HCT116 (cell line): ENCODE measurements at regions not wholly inside any gene's neighbourhood (a gene's known extent, or its start where the extent isn't known, plus 50 kb on each side); places are given as distances from the start of the nearest gene placed in this dataset.

ENCODE experiments used
- ATAC-seq: fragments of 200-7000 bp; cut with Tn5 transposase; 2 replicates; pipeline ENCODE4 v1.9.1; 2020; ENCODE audit warnings: mild to moderate bottlenecking, moderate library complexity
- BruUV-seq: library from RNA; stranded (reverse); fragments of 400-500 nt; replicated peaks from 2 replicates; lab custom pipeline; 2021; lab: Mats Ljungman, UMichigan
- CTCF ChIA-PET: fragments of 300-600 bp; sonication (Branson Sonifier 250); formaldehyde crosslinking; loops from one replicate; lab custom pipeline; 2021; ENCODE audit warnings: antibody characterized with exemption; lab: Charles Lee
- POLR2A ChIA-PET: fragments of 300-600, 350-600 bp; sonication (Branson Sonifier 250); formaldehyde crosslinking; loops from one replicate; lab custom pipeline; 2021; ENCODE audit warnings: antibody characterized with exemption; lab: Charles Lee
- RAD21 ChIA-PET, 2 experiments: fragments of 300-600 bp; sonication (Branson Sonifier 250); formaldehyde crosslinking; loops; one replicate each; lab custom pipeline; 2023; ENCODE audit warnings: low total read pairs in 2 of 2; ENCODE audit not compliant: uncharacterized antibody in 2 of 2, unreplicated experiment in 2 of 2, low non-redundant PET in 1 of 2; lab: Charles Lee
- DNase-seq: peaks from one replicate; pipeline ENCODE4 v3.0.0-alpha.2; 2010; ENCODE audit warnings: low read depth, low spot score
- H2AFZ ChIP-seq: fragments of 200-600 bp; shearing (Covaris generic), sonication (generic); 2 replicates; pipeline ENCODE4 v1.6.1; 2017; ENCODE audit warnings: low read depth, mixed run types, mixed read lengths, antibody characterized with exemption, low read length; ENCODE audit not compliant: poor library complexity, severe bottlenecking
- H3K27ac ChIP-seq: 2 replicates; pipeline ENCODE4 v1.5.1; 2012; ENCODE audit warnings: low read depth, low read length
- H3K27me3 ChIP-seq: fragments of 200-600 bp; sonication (generic); 2 replicates; pipeline ENCODE4 v1.6.1; 2016; ENCODE audit warnings: mixed run types, low read length, mixed read lengths; ENCODE audit not compliant: insufficient read depth
- H3K36me3 ChIP-seq, 2 experiments: fragments of 200-500 bp in 1 of 2; fragments of 200-600 bp in 1 of 2; sonication (Bioruptor generic) in 1 of 2; sonication (generic) in 1 of 2; 2 replicates each; pipeline versions ENCODE4 v1.5.1 to v1.6.1; 2014 to 2016; ENCODE audit warnings: low read length in 2 of 2, inconsistent platforms in 1 of 2, mixed read lengths in 1 of 2, mixed run types in 1 of 2; ENCODE audit not compliant: insufficient read depth in 2 of 2, control insufficient read depth in 1 of 2
- H3K4me1 ChIP-seq, 2 experiments: fragments of 200-600 bp in 1 of 2; sonication (generic) in 1 of 2; 2 replicates each; pipeline versions ENCODE4 v1.5.1 to v1.6.1; 2012 to 2017; ENCODE audit warnings: low read length in 2 of 2, inconsistent platforms in 1 of 2, mild to moderate bottlenecking in 1 of 2, mixed read lengths in 1 of 2, mixed run types in 1 of 2, moderate library complexity in 1 of 2; ENCODE audit not compliant: insufficient read depth in 2 of 2, control insufficient read depth in 1 of 2
- H3K4me2 ChIP-seq: fragments of 200-600 bp; sonication (generic); 2 replicates; pipeline ENCODE4 v1.6.1; 2017; ENCODE audit warnings: mixed run types, low read length, mixed read lengths
- H3K4me3 ChIP-seq, 2 experiments: fragments of 200-600 bp in 1 of 2; sonication (generic) in 1 of 2; replicated peaks in 1 of 2; 2 replicates each; pipeline ENCODE4 v1.5.1; 2011 to 2016; ENCODE audit warnings: low read length in 2 of 2, control low read depth in 1 of 2, low read depth in 1 of 2, mild to moderate bottlenecking in 1 of 2, mixed read lengths in 1 of 2, mixed run types in 1 of 2
- H3K79me2 ChIP-seq: fragments of 200-600 bp; sonication (generic); 2 replicates; pipeline ENCODE4 v1.6.1; 2017; ENCODE audit warnings: mild to moderate bottlenecking, mixed run types, low read length, moderate library complexity, mixed read lengths; ENCODE audit not compliant: insufficient read depth
- H3K9ac ChIP-seq: fragments of 200-600 bp; sonication (generic); 2 replicates; pipeline ENCODE4 v1.6.1; 2016; ENCODE audit warnings: low read length, mixed read lengths
- H3K9me2 ChIP-seq: fragments of 200-600 bp; sonication (generic), shearing (Covaris generic); 2 replicates; pipeline ENCODE4 v1.6.1; 2017; ENCODE audit warnings: mixed run types, mild to moderate bottlenecking, moderate library complexity; ENCODE audit not compliant: insufficient read depth
- H3K9me3 ChIP-seq, 2 experiments: fragments of 200-500 bp in 1 of 2; fragments of 200-600 bp in 1 of 2; sonication (Bioruptor generic) in 1 of 2; sonication (generic) in 1 of 2; 2 replicates each; pipeline ENCODE4 v1.6.1; 2014 to 2017; ENCODE audit warnings: low read length in 2 of 2, mixed read lengths in 2 of 2, inconsistent platforms in 1 of 2, low read depth in 1 of 2, mild to moderate bottlenecking in 1 of 2, mixed run types in 1 of 2, moderate library complexity in 1 of 2; ENCODE audit not compliant: control insufficient read depth in 1 of 2, insufficient read depth in 1 of 2
- H4K20me1 ChIP-seq: fragments of 200-600 bp; sonication (generic), shearing (Covaris generic); 2 replicates; pipeline ENCODE4 v1.6.1; 2017; ENCODE audit warnings: mixed run types, mild to moderate bottlenecking, moderate library complexity; ENCODE audit not compliant: insufficient read depth
- ATF3 ChIP-seq: IDR thresholded peaks from 2 replicates; pipeline ENCODE4 v1.6.1; 2012
- CBX3 ChIP-seq: IDR thresholded peaks from 2 replicates; pipeline ENCODE4 v1.6.1; 2012; ENCODE audit warnings: low read depth
- CEBPB ChIP-seq: IDR thresholded peaks from 2 replicates; pipeline ENCODE4 v1.6.1; 2012; ENCODE audit warnings: low read depth
- CTCF ChIP-seq, 3 experiments: fragments of 200-600 bp in 1 of 3; sonication (generic) in 1 of 3; IDR thresholded peaks in 2 of 3; conservative IDR thresholded peaks in 1 of 3; 2 replicates each; pipeline ENCODE4 v1.5.1; 2012 to 2017; ENCODE audit warnings: low read depth in 2 of 3, low read length in 2 of 3, antibody characterized with exemption in 1 of 3, borderline replicate concordance in 1 of 3, control low read depth in 1 of 3, mild to moderate bottlenecking in 1 of 3, mixed read lengths in 1 of 3, mixed run types in 1 of 3, moderate library complexity in 1 of 3; ENCODE audit not compliant: insufficient read depth in 1 of 3
- EGR1 ChIP-seq: IDR thresholded peaks from 2 replicates; pipeline ENCODE4 v1.6.1; 2012; ENCODE audit warnings: low read depth
- EZH2 ChIP-seq: fragments of 200-600 bp; sonication (generic); IDR thresholded peaks from 2 replicates; pipeline ENCODE4 v1.6.1; 2017; ENCODE audit warnings: antibody characterized with exemption, mixed run types
- FOSL1 ChIP-seq: IDR thresholded peaks from 2 replicates; pipeline ENCODE4 v1.6.1; 2012; ENCODE audit warnings: low read depth
- JUND ChIP-seq: IDR thresholded peaks from 2 replicates; pipeline ENCODE4 v1.6.1; 2012
- POLR2A ChIP-seq: IDR thresholded peaks from 2 replicates; pipeline ENCODE4 v1.7.0; 2011; ENCODE audit warnings: borderline replicate concordance; ENCODE audit not compliant: insufficient read depth, insufficient read length; ENCODE audit errors: extremely low read depth
- RAD21 ChIP-seq: IDR thresholded peaks from 2 replicates; pipeline ENCODE4 v1.6.1; 2012; ENCODE audit warnings: low read depth, mild to moderate bottlenecking
- REST ChIP-seq: IDR thresholded peaks from 2 replicates; pipeline ENCODE4 v1.6.1; 2012; ENCODE audit warnings: low read depth
- SP1 ChIP-seq: IDR thresholded peaks from 2 replicates; pipeline ENCODE4 v1.6.1; 2012; ENCODE audit warnings: low read depth
- SRF ChIP-seq: IDR thresholded peaks from 2 replicates; pipeline ENCODE4 v1.6.1; 2012; ENCODE audit warnings: low read depth
- TCF7L2 ChIP-seq: IDR thresholded peaks from 2 replicates; pipeline ENCODE4 v1.7.0; 2011; ENCODE audit warnings: borderline replicate concordance, inconsistent platforms; ENCODE audit not compliant: insufficient read depth, insufficient read length; ENCODE audit errors: extremely low read depth
- YY1 ChIP-seq: IDR thresholded peaks from 2 replicates; pipeline ENCODE4 v1.6.1; 2011; ENCODE audit warnings: low read length, low read depth, moderate library complexity, mild to moderate bottlenecking; ENCODE audit not compliant: insufficient replicate concordance; ENCODE audit errors: extremely low read depth
- ZNF274 ChIP-seq: fragments of 200-500 bp; sonication (Bioruptor generic); IDR thresholded peaks from 2 replicates; pipeline ENCODE4 v1.6.1; 2014; ENCODE audit warnings: mild to moderate bottlenecking, low read depth, low read length, inconsistent platforms
- intact Hi-C: fragments of 100-400 bp; cut with micrococcal nuclease; formaldehyde crosslinking; loops from 2 replicates; pipeline ENCODE4 v1.10.0; 2022

GRCh38 chr16:17543073-17543472 is 72.3 kb upstream of the XYLT1 start:
- CTCF ChIA-PET = no interaction called here
- TF ChIP-seq POLR2A = no peak
- no peak for TF ChIP-seq REST
- TF ChIP-seq EZH2 = no peak
- TF ChIP-seq CEBPB = no peak
- no peak for TF ChIP-seq CBX3
- TF ChIP-seq TCF7L2 = no peak
- Histone ChIP-seq H3K27ac (no peak overlapping the region), H3K27me3 (peaks cover 7% of the 10 kb centered on the region), H4K20me1 (no peaks in the 10 kb centered on the region), H3K4me3 (no peak overlapping the region), H3K79me2 (no peaks in the 10 kb centered on the region), H2AFZ (no peak overlapping the region), H3K9me3 (no peaks in the 10 kb centered on the region), H3K9ac (no peak overlapping the region), H3K36me3 (no peaks in the 10 kb centered on the region), H3K9me2 (no peaks in the 10 kb centered on the region), H3K4me1 (no peaks in the 10 kb centered on the region), H3K4me2 (no peak overlapping the region)
- no peak for ATAC-seq
- RAD21 ChIA-PET = no interaction called here
- intact Hi-C loops = no loop called here
- no TSS peak for BruUV-seq
- POLR2A ChIA-PET = no interaction called here
- DNase-seq = no peak

- no peak overlapping the region for H2AFZ ChIP-seq
- ChIA-PET POLR2A (no interaction called here), RAD21 (no interaction called here), CTCF (interaction anchor here (1.3 kb wide), 1 partner anchor 37 kb away, joined by 3 read pairs; no protein-coding TSS in a partner anchor)
- ATAC-seq (no peak), DNase-seq (no peak)
- no peaks in the 10 kb centered on the region for H3K9me2 ChIP-seq
- H3K9me3 ChIP-seq = no peaks in the 10 kb centered on the region
- H3K27ac ChIP-seq = no peak overlapping the region
- no peaks in the 10 kb centered on the region for H3K36me3 ChIP-seq
- no peaks in the 10 kb centered on the region for H4K20me1 ChIP-seq
- H3K27me3 ChIP-seq = peaks cover 9% of the 10 kb centered on the region
- H3K4me2 ChIP-seq = no peak overlapping the region
- intact Hi-C loops = no loop called here
- BruUV-seq = no TSS peak
- H3K9ac ChIP-seq = no peak overlapping the region
- no peaks in the 10 kb centered on the region for H3K79me2 ChIP-seq
- H3K4me1 ChIP-seq = no peaks in the 10 kb centered on the region
- H3K4me3 ChIP-seq = no peak overlapping the region
- no peak for TF ChIP-seq CEBPB
- TF ChIP-seq ATF3 = no peak
- no peak for TF ChIP-seq POLR2A
- TF ChIP-seq JUND = no peak
- TF ChIP-seq TCF7L2 = no peak
- TF ChIP-seq FOSL1 = no peak
- TF ChIP-seq CTCF (IDR thresholded peaks at IDR 0.05 in 2 of 3, conservative IDR thresholded peaks at IDR 0.05 in 1 of 3; ENCODE audit: borderline replicate concordance in 1 of 3, insufficient read depth in 1 of 3, low read depth in 2 of 3, low read length in 2 of 3) = no peak
- no peak for TF ChIP-seq SP1
- TF ChIP-seq EGR1 = no peak
- TF ChIP-seq CBX3 = no peak
- no peak for TF ChIP-seq ZNF274
- no peak for TF ChIP-seq SRF
- TF ChIP-seq YY1 = no peak
- TF ChIP-seq RAD21 = no peak
Observed at GRCh38 chr16:17541324-17541723, 70.6 kb upstream of the XYLT1 start.
